NCI-H1105 (cell line): ENCODE measurements at regions not wholly inside any gene's neighbourhood (a gene's known extent, or its start where the extent isn't known, plus 50 kb on each side); places are given as distances from the start of the nearest gene placed in this dataset.
A peak's percentile ranks its signal among the peaks of the same experiment; 100 is the strongest.

Experiments
- DNase-seq: peaks from one replicate; lab custom pipeline; 2025; lab: John Stamatoyannopoulos, UW

GRCh38 chr5:13567819-13568218, 376.7 kb downstream of the DNAH5 start:
- DNase-seq: no peak

DNA sequence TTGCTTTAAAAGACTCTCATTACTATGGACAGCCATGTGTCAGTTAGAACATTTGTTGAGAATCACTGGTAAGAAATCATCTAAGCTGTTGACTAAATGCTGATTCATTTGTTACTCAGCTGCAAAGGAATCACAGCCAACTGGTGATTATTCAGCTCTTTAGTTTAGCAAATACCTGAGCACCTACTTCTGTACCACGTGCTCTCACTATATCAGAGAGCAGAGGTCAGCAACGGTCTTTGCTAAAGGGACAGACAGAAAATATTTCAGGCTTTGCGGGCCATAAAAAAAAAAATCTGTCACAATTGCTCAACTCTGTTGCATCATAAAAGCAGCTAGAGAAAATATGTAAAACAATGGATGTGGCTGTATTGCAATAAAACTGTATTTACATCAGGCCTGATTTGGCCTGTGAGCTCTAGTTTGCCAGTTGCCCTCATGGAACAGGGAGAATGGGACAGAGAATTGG, 377.6 kb downstream of the DNAH5 start:
- DNase-seq: no peak

- no peak for DNase-seq
Observed at GRCh38 chr5:13558408-13558807, 386.1 kb downstream of the DNAH5 start.

GRCh38 chr5:13553896-13554295, 390.6 kb downstream of the DNAH5 start:
- DNase-seq: no peak

- no peak for DNase-seq
Observed at GRCh38 chr5:13552361-13552760, 392.1 kb downstream of the DNAH5 start.

DNA sequence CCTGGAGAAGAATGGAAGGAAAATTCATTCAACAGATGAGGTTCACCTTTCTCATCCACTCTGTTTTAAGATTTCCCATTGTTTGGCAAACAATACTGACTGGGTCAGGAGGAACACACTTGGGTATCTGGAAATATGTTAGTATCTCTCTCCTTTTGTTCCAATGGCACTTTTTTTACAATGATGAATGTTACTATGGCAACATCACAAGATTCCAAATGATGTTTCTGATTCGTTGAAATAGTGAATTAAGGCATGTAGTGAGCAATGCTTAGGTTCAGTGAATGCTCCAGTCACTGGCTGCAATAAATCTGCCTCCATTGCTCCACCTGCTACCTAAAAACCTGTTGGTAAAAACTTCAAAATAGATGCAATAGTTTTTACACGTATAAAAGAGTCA, 392.8 kb downstream of the DNAH5 start:
- no peak for DNase-seq

DNA sequence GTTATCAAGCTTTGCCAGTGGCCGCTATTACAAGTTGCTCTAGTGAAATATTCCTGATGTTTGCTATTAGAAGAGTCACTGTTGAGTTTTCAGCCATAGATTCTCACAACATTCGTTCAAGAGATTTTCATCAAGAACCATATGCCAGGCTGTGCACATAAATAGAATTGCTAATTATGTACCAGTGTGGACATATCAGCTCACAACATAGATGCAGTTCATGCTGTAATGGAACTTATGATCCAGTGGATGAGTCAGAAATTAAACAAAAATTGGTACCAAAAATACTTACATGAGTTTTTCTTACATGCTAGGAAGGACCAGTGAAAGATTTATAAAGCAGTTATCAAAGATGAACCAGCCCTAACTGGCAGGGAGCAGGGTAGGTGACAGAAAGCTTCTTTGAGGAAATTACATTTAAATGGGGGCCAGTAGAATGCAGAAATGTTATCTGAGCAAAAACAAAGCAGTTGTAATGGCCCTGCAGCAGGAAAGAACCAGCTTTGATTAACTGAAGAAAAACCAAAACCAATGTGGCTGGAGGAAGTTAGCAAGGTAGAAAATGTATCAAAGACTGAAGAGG, 404.2 kb downstream of the DNAH5 start:
- DNase-seq: no peak

GRCh38 chr5:13536933-13537332, 407.6 kb downstream of the DNAH5 start:
- DNase-seq: no peak

- DNase-seq: no peak
Observed at GRCh38 chr5:13533833-13534232, 410.7 kb downstream of the DNAH5 start.

- no peak for DNase-seq
Observed at GRCh38 chr5:13529300-13529699, 415.2 kb downstream of the DNAH5 start.

- no peak for DNase-seq
Observed at GRCh38 chr5:13524936-13525335, 419.6 kb downstream of the DNAH5 start.

- no peak for DNase-seq
Observed at GRCh38 chr5:13519131-13519530, 425.4 kb downstream of the DNAH5 start.

GRCh38 chr5:13516195-13516594, 428.3 kb downstream of the DNAH5 start:
- no peak for DNase-seq

- no peak for DNase-seq
Observed at GRCh38 chr5:13511442-13511841, 433.0 kb downstream of the DNAH5 start.

DNA sequence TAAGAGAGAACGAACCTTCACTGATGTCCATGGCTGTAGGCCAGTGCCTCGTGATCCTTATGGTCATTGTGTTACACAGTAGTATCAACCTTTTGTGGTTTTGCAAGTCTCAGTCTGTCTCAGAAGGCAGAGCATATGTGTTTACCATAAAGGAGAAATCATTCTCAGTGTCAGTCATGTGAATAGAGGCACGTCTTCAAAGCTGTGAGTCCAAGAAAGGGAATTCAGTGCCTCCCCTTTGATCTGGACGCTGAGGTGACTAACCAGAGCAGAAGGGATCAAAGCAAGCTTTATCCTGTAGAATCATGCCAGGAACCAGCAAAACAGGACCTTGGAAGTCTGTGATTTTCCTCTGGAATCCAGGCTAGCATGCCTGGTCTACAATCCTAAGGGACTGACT, 433.9 kb downstream of the DNAH5 start:
- DNase-seq: no peak

DNA sequence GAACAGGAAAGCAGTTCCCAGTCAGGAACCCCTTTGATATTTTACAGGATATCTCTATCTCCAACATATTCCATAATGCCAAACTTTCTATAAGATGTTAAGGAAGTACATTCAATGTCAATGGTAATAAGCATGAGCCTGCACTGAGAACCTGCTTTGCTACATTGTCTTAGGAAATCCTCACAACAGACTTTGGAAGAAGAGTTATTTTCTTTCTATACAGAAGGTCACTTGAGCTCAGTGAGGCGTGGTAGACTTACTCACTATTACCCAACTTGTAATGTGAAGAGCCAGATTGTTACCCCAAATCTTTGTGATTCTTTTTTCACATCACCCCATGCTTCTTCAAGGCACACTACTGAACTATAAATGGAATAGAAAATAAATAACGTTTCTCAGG, 435.9 kb downstream of the DNAH5 start:
- DNase-seq: no peak

DNA sequence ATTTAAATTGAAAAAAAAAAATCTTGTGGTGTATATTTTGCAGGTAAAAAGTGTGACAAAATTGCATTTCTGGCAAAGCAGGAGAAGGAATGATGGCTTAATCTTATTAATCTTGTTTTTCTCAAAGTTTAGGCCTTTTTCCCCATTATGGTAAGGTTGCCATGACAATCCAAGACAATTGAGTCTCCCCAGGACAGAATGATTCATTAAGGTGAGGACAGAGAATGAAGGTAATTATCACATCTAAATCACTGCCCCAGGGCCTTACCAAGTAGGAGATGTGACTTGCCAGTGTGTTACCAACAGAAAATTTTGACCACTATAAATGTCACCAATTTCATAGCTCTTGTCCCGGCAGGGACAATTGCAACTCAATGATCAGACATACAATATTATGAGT, 439.2 kb downstream of the DNAH5 start:
- no peak for DNase-seq

DNA sequence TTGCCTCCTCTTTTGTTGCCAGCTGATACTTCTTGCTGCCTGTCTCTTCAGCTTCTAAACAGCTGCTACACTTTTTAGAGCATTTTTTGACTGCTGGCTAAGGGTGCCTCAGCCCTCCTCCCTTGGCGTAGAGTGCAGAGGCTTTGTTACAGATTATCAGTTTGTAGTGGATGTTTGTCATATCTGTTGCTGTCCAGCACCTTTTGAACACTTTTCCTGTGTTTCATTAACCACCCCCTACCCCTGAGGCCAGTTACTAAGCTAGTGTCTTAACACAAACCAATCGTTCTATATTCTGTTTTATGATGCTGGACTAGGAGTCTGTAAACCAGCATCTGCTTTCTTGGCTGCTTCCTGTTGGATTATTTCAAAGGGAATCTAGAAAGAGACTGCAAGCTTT, 441.5 kb downstream of the DNAH5 start:
- no peak for DNase-seq

DNA sequence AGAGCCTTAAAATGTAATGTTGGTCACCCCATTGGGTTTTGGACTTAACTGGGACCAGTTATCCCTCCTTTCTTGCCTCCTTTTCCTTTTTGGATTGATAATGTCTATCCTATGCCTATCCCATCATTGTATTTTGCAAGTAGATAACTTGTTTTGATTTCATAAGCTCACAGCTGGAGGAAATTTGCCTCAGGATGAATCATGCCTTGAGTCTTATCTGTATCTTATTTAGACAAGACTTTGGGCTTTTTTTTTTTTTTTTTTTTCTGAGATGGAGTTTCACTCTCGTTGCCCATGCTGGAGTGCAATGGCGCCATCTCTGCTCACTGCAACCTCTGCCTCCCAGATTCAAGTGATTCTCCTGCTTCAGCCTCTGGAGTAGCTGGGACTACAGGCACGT, 443.3 kb downstream of the DNAH5 start:
- no peak for DNase-seq

DNA sequence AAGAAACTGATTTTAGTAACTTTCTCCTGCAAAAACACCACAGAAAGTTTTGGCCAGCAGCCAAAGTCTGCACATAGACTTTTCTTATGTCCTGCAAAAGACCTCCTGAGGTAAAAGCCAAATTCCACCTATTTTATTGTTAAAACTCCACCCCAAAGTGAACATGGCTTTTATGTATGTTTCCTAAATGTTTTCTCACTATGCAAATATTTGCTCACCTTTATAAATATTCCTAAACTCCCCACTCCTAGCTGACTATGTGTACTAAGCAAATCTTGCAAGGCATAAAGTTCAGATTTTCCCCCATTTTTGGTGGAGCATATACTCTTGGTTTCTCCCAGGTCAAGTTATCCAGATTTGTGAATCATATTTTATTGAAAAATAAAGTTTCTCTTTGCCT, 446.2 kb downstream of the DNAH5 start:
- no peak for DNase-seq

- DNase-seq: no peak
Observed at GRCh38 chr5:13488254-13488931, 456.1 kb downstream of the DNAH5 start.

DNA sequence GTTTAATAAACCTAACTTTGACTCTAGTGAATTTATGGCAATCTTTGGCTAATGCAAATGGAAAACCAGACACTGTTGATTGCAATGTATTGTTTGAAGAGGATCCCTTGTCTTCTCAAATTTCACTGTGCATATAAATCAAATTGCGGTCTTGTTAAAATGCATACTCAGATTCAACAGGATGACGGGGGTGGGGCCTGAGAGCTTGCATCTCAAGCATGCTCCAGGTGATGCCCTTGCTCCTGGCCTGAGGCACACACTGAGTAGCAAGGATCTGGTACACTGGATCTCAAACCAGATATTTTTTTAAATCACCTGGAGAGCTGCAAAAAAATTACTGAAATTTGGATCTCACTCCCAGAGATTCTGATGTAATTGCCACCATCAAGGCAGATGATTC, 463.7 kb downstream of the DNAH5 start:
- peak; percentile 48 for DNase-seq

- DNase-seq: peak; percentile 57
Observed at GRCh38 chr5:13478831-13479465, 465.5 kb downstream of the DNAH5 start.
